Trophoblast cell (in vitro differentiated cells and primary cell): ENCODE measurements at regions not wholly inside any gene's neighbourhood (a gene's known extent, or its start where the extent isn't known, plus 50 kb on each side); places are given as distances from the start of the nearest gene placed in this dataset.

ENCODE experiments used
- DNase-seq, 2 donors: peaks; one replicate each; pipeline ENCODE4 v3.0.0-alpha.2; 2016
- H2AFZ ChIP-seq: 2 replicates; pipeline ENCODE4 v1.6.1; 2013; ENCODE audit warnings: low read length, moderate library complexity, mild to moderate bottlenecking; ENCODE audit not compliant: insufficient read depth, poor library complexity
- H2AK5ac ChIP-seq: 2 replicates; pipeline ENCODE4 v1.6.1; 2013; ENCODE audit warnings: mild to moderate bottlenecking, low read length
- H2BK120ac ChIP-seq: 2 replicates; pipeline ENCODE4 v1.6.1; 2013; ENCODE audit warnings: low read length, mild to moderate bottlenecking, moderate library complexity; ENCODE audit not compliant: insufficient read depth, poor library complexity
- H2BK12ac ChIP-seq: 2 replicates; pipeline ENCODE4 v1.6.1; 2013; ENCODE audit warnings: mild to moderate bottlenecking, low read length, moderate library complexity
- H2BK5ac ChIP-seq: 2 replicates; pipeline ENCODE4 v1.6.1; 2013; ENCODE audit warnings: low read length, low read depth, moderate library complexity, mild to moderate bottlenecking; ENCODE audit not compliant: poor library complexity
- H3K14ac ChIP-seq: 2 replicates; pipeline ENCODE4 v1.6.1; 2013; ENCODE audit warnings: mild to moderate bottlenecking, low read length
- H3K18ac ChIP-seq: 2 replicates; pipeline ENCODE4 v1.6.1; 2013; ENCODE audit warnings: mild to moderate bottlenecking, low read length
- H3K23ac ChIP-seq: 2 replicates; pipeline ENCODE4 v1.6.1; 2013; ENCODE audit warnings: low read length
- H3K27ac ChIP-seq: 2 replicates; pipeline ENCODE4 v1.5.1; 2013; ENCODE audit warnings: low read depth, mild to moderate bottlenecking, inconsistent platforms, low read length, moderate library complexity
- H3K27me3 ChIP-seq: 2 replicates; pipeline ENCODE4 v1.6.1; 2013; ENCODE audit warnings: inconsistent platforms, mild to moderate bottlenecking, low read length, moderate library complexity; ENCODE audit not compliant: insufficient read depth
- H3K36me3 ChIP-seq, 2 experiments: 1 replicate in 1 of 2; 2 replicates in 1 of 2; pipeline ENCODE4 v1.6.1; 2013; ENCODE audit warnings: low read length in 2 of 2, mild to moderate bottlenecking in 2 of 2, moderate library complexity in 1 of 2; ENCODE audit not compliant: insufficient read depth in 2 of 2, control insufficient read depth in 1 of 2
- H3K4ac ChIP-seq: 2 replicates; pipeline ENCODE4 v1.6.1; 2013; ENCODE audit warnings: low read depth, mild to moderate bottlenecking, low read length, moderate library complexity
- H3K4me1 ChIP-seq, 2 experiments: 1 replicate in 1 of 2; 2 replicates in 1 of 2; pipeline ENCODE4 v1.6.1; 2013; ENCODE audit warnings: low read length in 2 of 2, mild to moderate bottlenecking in 2 of 2, moderate library complexity in 1 of 2; ENCODE audit not compliant: insufficient read depth in 2 of 2, control insufficient read depth in 1 of 2
- H3K4me2 ChIP-seq: 2 replicates; pipeline ENCODE4 v1.6.1; 2013; ENCODE audit warnings: inconsistent platforms, mild to moderate bottlenecking, low read length, moderate library complexity
- H3K4me3 ChIP-seq: 2 replicates; pipeline ENCODE4 v1.5.1; 2013; ENCODE audit warnings: mild to moderate bottlenecking, low read depth, low read length, inconsistent platforms
- H3K79me1 ChIP-seq: one replicate; pipeline ENCODE4 v1.6.1; 2013; ENCODE audit warnings: low read length
- H3K79me2 ChIP-seq: 2 replicates; pipeline ENCODE4 v1.6.1; 2013; ENCODE audit warnings: low read length, mild to moderate bottlenecking; ENCODE audit not compliant: control insufficient read depth, insufficient read depth, poor library complexity
- H3K9ac ChIP-seq: 2 replicates; pipeline ENCODE4 v1.6.1; 2013; ENCODE audit warnings: mild to moderate bottlenecking, low read length
- H3K9me3 ChIP-seq: 2 replicates; pipeline ENCODE4 v1.6.1; 2013; ENCODE audit warnings: low read depth, mild to moderate bottlenecking, control low read depth, inconsistent platforms, low read length; ENCODE audit not compliant: insufficient read depth
- H4K12ac ChIP-seq: 2 replicates; pipeline ENCODE4 v1.6.1; 2013; ENCODE audit warnings: low read depth, mild to moderate bottlenecking, low read length, moderate library complexity
- H4K8ac ChIP-seq: 2 replicates; pipeline ENCODE4 v1.6.1; 2013; ENCODE audit warnings: low read depth, mild to moderate bottlenecking, low read length, moderate library complexity
- H4K91ac ChIP-seq: one replicate; pipeline ENCODE4 v1.6.1; 2013; ENCODE audit warnings: low read depth, mild to moderate bottlenecking, low read length, moderate library complexity
- WGBS: extraction: QIAGEN DNeasy Blood & Tissue Kit; methylation state at CpG from one replicate; pipeline ENCODE4 v1.1.7; 2013; ENCODE audit warnings: missing lambda C conversion rate; ENCODE audit not compliant: insufficient read length, insufficient coverage; ENCODE audit errors: extremely low coverage; 5-methylcytosine and 5-hydroxymethylcytosine counted together

DNA sequence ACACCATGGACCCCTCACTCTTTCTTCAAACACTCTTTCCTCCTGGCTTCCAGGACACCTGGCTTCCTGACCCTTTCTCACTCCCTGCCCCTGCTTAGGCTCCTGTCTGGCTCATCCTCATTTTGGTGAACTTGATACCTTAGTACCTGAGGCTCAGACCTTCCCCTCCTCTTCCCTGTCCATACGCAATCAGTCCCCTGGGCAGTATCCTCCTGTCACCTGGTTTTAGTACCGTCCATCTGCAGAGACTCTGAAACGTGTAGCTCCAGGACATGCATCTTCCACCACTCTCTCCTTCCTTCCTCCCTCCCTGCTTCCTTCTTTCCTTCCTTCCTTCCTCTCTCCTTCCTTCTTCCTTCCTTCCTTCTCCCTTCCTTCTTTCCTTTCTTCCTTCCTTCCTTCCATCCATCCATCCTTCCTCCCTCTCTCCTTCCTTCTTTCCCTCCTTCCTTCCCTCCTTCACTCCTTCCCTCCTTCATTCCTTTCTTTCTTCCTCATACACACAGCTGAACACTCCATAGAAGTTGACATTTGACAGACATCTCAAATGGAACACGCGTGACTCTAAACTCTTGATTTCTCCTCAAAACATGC is 1488.6 kb downstream of the TBC1D22A start:
- Histone ChIP-seq H3K9ac (no peak overlapping the region), H2BK5ac (no peak overlapping the region)

DNA sequence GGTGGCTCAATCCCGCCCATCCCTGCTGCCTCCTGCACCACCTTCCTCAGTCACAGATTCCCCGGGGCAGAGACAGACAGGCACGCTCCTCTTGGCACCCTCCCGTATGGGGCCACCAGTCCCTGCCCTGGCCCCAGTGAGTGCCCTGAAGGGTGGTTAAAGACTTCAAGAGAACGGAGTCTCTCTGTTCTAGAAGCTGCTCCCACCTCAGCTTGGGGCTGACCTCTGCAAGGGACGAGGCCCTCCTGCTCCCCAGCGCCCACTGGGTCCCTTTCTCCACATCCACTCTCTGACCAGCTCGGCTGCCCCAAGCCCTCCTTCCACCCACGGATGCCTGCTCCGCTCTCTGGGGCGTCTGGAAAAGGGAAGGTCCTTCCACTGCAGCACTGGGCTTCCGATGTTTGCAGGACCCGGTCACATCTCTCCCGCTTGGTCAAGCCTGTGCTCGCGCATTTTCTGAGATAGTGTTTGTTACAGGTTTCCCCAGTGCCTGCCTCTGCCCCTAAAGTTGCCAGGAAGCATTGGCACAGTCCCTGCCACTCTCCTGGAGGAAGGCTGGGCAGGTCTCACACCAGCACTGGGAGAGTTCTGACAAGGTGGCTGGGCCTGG is 1487.9 kb downstream of the TBC1D22A start:
- no peak overlapping the region for H2BK120ac ChIP-seq
- no peak overlapping the region for H3K4me3 ChIP-seq
- WGBS = no CpG with 5 or more reads among the region's 16 CpGs
- no peaks in the 10 kb centered on the region for H3K79me2 ChIP-seq
- H3K14ac ChIP-seq = no peak overlapping the region
- no peaks in the 10 kb centered on the region for H3K79me1 ChIP-seq
- H3K4me1 ChIP-seq = no peaks in the 10 kb centered on the region
- H4K91ac ChIP-seq = no peak overlapping the region
- H3K27me3 ChIP-seq = no peaks in the 10 kb centered on the region
- no peaks in the 10 kb centered on the region for H3K9me3 ChIP-seq
- H2BK5ac ChIP-seq = no peak overlapping the region
- no peak overlapping the region for H3K27ac ChIP-seq
- no peak for DNase-seq
- no peak overlapping the region for H3K23ac ChIP-seq
- no peak overlapping the region for H4K8ac ChIP-seq
- H3K4ac ChIP-seq = no peak overlapping the region
- no peak overlapping the region for H4K12ac ChIP-seq
- H3K18ac ChIP-seq = no peak overlapping the region
- no peak overlapping the region for H2AK5ac ChIP-seq
- no peak overlapping the region for H2BK12ac ChIP-seq
- no peak overlapping the region for H3K4me2 ChIP-seq
- H2AFZ ChIP-seq = no peak overlapping the region
- H3K9ac ChIP-seq = no peak overlapping the region
- H3K36me3 ChIP-seq = no peaks in the 10 kb centered on the region

More for the DNA sequence above, 1488.6 kb downstream of the TBC1D22A start:
- H3K14ac ChIP-seq = no peak overlapping the region
- no peak overlapping the region for H2AK5ac ChIP-seq
- H2BK12ac ChIP-seq = no peak overlapping the region
- no peak overlapping the region for H4K91ac ChIP-seq
- no peaks in the 10 kb centered on the region for H3K27me3 ChIP-seq
- no peak for DNase-seq
- no peaks in the 10 kb centered on the region for H3K79me1 ChIP-seq
- no peak overlapping the region for H3K4me3 ChIP-seq
- H3K36me3 ChIP-seq = no peaks in the 10 kb centered on the region
- no peak overlapping the region for H4K8ac ChIP-seq
- H3K18ac ChIP-seq = no peak overlapping the region
- H3K4me1 ChIP-seq = no peaks in the 10 kb centered on the region
- no peak overlapping the region for H4K12ac ChIP-seq
- H2BK120ac ChIP-seq = no peak overlapping the region
- no peaks in the 10 kb centered on the region for H3K9me3 ChIP-seq
- no peak overlapping the region for H2AFZ ChIP-seq
- H3K79me2 ChIP-seq = no peaks in the 10 kb centered on the region
- WGBS = no CpG with 5 or more reads among the region's 5 CpGs
- no peak overlapping the region for H3K27ac ChIP-seq
- H3K4ac ChIP-seq = no peak overlapping the region
- no peak overlapping the region for H3K4me2 ChIP-seq
- H3K23ac ChIP-seq = no peak overlapping the region

DNA sequence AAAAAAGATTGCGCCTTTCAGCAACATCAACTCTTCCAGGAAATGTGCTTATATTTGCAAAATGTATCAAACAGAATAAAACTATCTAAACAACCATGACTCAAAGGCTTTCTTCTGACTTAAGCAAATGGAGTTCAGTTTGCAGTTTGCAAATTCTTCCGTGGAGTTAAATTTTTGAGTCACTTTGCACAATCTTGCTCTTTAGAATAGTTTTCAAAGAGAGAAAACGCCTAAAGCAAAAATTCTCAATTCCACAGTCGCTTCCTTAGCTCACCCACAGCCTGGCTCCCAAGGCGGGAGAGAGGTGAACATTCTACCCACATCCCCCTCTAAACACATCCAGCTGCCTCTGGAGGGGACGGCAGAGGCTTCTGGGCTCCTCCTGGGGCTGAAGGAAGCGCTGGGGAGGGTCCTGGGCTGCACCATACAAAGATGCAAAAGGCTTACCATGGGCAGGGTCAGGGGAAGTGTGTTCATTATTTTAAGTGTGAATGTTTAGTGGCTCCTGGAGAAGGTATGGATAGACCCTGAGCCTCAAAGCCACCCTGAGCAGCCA is 1487.3 kb downstream of the TBC1D22A start:
- H3K9ac ChIP-seq = no peak overlapping the region
- no CpG with 5 or more reads among the region's 7 CpGs for WGBS
- no peaks in the 10 kb centered on the region for H3K27me3 ChIP-seq
- no peak for DNase-seq
- H3K4me1 ChIP-seq = no peaks in the 10 kb centered on the region
- H2BK120ac ChIP-seq = no peak overlapping the region
- H3K79me2 ChIP-seq = no peaks in the 10 kb centered on the region
- no peak overlapping the region for H4K8ac ChIP-seq
- H4K91ac ChIP-seq = no peak overlapping the region
- no peak overlapping the region for H3K18ac ChIP-seq
- no peaks in the 10 kb centered on the region for H3K79me1 ChIP-seq
- H3K9me3 ChIP-seq = no peaks in the 10 kb centered on the region
- H3K36me3 ChIP-seq = no peaks in the 10 kb centered on the region
- no peak overlapping the region for H3K4me2 ChIP-seq
- no peak overlapping the region for H2AFZ ChIP-seq
- no peak overlapping the region for H3K23ac ChIP-seq
- H3K14ac ChIP-seq = no peak overlapping the region
- no peak overlapping the region for H4K12ac ChIP-seq
- no peak overlapping the region for H2BK12ac ChIP-seq
- H3K27ac ChIP-seq = no peak overlapping the region
- H2AK5ac ChIP-seq = no peak overlapping the region
- H2BK5ac ChIP-seq = no peak overlapping the region
- no peak overlapping the region for H3K4ac ChIP-seq
- no peak overlapping the region for H3K4me3 ChIP-seq

DNA sequence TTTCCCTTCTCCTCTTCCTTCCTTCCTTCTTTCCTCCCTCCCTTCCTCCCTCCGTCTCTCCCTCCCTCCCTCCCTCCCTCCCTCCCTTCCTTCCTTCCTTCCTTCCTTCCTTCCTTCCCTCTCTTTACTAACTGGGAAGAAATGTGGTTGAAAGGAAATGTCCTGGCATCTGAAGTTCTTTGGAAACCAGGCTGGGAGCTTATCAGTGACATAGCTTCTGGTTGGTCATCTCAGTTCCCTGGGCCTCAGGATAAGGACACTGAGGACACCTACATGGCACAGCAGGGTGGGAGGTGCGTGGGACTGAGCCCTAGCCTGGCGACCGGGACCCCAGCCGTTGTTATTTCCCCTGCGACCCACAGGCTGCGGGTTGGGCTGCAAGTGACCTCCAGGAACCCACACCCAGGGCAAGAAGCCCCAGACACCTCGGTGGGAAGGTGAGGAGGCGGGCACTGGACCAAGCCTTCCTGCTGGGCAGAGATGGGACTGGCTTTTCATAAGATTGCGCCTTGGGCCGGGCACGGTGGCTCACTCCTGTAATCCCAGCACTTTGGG is 1486.5 kb downstream of the TBC1D22A start:
- Histone ChIP-seq H4K8ac (no peak overlapping the region), H3K9me3 (no peaks in the 10 kb centered on the region), H3K79me2 (no peaks in the 10 kb centered on the region), H4K91ac (no peak overlapping the region), H3K27me3 (no peaks in the 10 kb centered on the region), H2BK12ac (no peak overlapping the region), H4K12ac (no peak overlapping the region), H3K18ac (no peak overlapping the region), H3K23ac (no peak overlapping the region), H2AFZ (no peak overlapping the region), H2BK120ac (no peak overlapping the region), H3K4ac (no peak overlapping the region), H3K79me1 (no peaks in the 10 kb centered on the region), H3K36me3 (no peaks in the 10 kb centered on the region), H3K9ac (no peak overlapping the region), H3K4me3 (peak overlapping the region; percentile 40), H3K4me2 (no peak overlapping the region), H3K4me1 (no peaks in the 10 kb centered on the region), H3K14ac (no peak overlapping the region), H2BK5ac (no peak overlapping the region), H2AK5ac (no peak overlapping the region), H3K27ac (no peak overlapping the region)
- DNase-seq = no peak
- WGBS = no CpG with 5 or more reads among the region's 12 CpGs
